NCI-H2081 treated with DMSO at 0.1 percent for 48 hours (cell line): ENCODE measurements at regions not wholly inside any gene's neighbourhood (a gene's known extent, or its start where the extent isn't known, plus 50 kb on each side); places are given as distances from the start of the nearest gene placed in this dataset.

Experiments
- DNase-seq: peaks from one replicate; lab custom pipeline; 2025; lab: John Stamatoyannopoulos, UW

DNA sequence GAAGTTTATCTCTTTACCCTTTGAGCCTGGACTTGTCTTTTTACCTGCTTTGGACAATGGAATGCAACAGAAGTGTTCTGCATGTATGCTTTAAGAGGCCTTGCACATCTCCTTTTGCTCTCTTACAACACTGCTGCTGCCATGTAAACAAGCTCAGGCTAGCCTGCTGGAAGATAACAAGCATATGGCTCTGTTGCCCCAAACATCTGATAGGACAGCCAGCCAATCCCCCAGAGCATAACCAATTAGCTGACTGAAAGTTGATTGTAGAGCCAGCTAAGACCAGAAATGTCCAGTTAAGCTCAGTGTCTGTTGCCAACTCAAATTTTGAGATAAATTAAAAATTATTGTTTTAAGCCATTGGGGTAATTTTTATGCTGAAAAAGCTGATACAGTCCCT, 510.6 kb upstream of the CNKSR2 start:
- DNase-seq, result no peak

- DNase-seq, result no peak
Measured at GRCh38 chrX:20861113-20861512, 513.1 kb upstream of the CNKSR2 start.

DNA sequence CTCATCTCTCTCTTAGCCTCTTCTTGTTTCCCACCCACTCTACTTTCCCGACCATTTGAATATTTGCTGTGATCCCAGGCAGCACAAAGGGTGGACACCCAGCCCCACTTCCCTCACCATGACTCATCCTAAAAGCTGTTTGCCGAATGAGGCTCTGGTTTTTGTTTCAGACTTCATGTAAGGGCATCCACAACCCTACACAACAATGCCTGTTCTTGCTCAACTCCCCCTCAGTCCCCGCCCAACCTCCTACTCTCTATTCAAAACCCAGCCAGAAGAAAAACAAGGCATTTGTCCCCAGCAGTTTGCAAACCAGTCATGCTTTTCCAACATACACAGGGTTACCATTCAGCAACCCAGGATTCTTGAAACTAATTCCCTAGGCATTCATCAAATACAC, 516.5 kb upstream of the CNKSR2 start:
- DNase-seq, result no peak

GRCh38 chrX:20838477-20838876, 535.7 kb upstream of the CNKSR2 start:
- DNase-seq, result no peak

DNA sequence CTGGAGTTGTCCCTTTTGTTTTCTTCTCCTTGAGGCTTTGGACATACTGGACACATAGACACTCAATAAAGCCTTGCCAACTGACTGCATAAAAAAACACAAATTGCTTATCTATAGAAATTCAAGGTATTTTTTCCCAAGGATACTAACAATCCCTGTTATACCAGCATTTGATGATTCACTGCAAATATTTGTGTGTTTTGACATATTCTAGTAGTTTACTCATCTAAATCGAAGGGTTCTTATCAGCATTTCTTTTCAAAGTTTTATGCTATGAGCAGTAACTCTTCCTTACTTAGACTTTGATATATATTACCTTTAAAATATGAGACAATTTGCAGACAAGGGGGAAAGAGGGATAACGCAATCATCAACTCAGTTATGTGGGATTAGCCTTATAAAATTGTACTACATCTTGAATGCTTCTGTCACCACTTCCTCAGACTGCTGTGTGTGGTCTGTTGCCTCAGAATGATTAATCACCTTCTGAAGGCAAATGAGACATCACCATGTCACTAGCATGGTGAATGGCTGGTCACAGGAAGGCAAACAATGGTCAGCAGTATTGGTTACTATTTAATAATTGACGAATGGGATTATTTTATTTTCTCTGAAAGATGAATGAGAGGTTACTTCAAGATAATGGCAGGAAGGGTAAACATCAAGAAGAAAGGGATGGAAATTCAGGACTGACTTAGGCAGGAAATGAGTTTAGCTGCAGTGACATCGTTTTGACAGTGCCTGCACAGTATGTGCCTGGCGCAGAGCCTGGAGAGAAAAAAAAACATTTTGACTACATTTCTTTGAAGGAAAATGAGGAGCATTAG, 544.3 kb upstream of the CNKSR2 start:
- no peak for DNase-seq

DNA sequence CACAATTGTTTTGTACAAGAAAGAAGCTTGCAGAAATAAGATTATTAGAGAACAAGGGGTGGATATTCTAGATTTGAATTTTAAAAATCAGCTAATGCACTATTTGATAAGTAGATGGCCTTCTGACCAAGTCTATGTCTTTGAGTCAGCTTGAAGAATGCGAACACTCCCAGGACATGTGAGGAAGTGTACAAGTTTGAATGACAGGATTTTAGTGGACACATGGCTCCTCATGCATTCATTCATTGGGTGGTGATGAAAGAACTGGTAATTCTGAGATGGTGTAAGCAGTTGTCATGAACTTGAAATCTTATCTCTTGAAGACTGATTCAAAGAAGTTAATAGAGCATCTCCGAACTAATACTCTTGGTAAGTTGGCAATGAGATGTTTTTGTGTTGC, 548.2 kb upstream of the CNKSR2 start:
- no peak for DNase-seq

DNA sequence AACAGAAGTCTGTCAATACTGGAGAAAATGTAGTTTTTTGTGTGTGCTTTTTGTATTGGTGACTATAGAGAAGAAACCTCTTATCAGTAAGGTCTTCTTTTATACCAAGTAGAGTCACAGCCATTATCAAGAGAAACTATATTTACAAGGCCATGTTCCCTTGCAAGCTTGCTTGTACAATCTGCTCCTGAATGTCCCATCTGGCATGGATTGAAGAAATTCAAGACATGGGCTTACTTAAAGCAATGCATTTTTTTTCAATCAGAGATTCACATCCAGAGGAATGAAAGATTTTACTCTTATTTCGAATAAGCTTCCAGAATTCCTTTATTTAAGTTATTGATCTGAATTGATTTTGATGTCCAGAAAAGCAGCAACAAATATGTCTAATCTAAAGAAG, 537.3 kb upstream of the RPS6KA3 start:
- no peak for DNase-seq

DNA sequence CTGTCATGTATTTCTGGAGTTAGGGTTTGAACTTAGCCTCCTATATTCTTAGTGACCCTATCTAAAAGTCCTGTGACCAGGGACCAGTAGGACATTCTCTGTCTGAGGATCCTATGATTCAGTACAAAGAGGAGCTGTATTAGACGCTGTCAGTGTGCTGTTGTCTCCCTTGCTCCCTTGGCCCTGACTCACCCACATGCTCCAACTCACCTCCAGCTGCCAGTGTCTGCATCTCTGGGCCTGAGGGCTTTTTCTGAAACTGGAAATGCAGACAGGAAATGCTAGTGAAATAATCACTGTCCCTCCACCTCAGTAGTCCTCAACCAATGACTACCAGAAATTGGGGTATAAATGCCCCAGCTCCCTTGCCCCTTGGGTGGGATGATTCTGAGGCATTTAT, 535.3 kb upstream of the RPS6KA3 start:
- no peak for DNase-seq

GRCh38 chrX:20796450-20796849, 529.7 kb upstream of the RPS6KA3 start:
- no peak for DNase-seq

- no peak for DNase-seq
Measured at GRCh38 chrX:20789103-20789502, 522.4 kb upstream of the RPS6KA3 start.

GRCh38 chrX:20767346-20767745, 500.6 kb upstream of the RPS6KA3 start:
- no peak for DNase-seq

- no peak for DNase-seq
Measured at GRCh38 chrX:20756585-20756984, 489.9 kb upstream of the RPS6KA3 start.

GRCh38 chrX:20753076-20753475, 486.4 kb upstream of the RPS6KA3 start:
- DNase-seq, result no peak

DNA sequence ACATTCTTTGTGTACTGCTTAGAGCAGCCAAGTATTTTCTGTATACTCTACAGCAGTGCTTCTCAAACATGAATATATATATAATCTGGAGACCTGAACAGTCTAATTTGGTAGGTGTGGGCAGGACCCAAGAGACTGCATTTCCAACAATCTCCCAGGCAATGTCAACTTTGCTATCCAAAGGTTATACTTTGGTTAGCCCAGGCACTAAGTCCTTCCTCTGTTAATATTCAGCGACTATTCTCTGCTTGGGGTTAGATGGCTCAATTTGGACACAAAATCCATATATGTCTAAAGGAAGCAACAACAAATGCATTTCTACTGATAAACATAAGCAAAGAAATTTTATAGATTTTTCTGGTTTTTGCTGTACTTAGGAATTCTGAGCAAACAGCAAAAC, 480.0 kb upstream of the RPS6KA3 start:
- no peak for DNase-seq

DNA sequence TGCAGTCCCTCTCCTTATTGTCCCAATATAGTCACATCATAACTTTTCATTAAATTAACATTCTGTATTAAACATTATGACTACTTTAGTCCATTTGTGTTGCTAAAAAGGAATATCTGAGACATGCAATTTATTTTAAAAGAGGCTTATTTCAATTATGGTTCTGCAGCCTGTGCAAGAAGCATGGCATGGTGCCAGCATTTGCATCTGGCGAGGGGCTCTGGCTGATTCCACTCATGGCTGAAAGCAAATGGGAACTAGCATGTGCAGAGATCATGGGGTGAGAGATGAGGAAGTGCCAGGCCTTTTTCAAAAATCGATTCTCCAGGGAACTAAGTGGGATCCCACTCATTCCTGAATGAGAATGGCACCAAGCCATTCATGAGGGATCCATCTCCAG, 476.3 kb upstream of the RPS6KA3 start:
- no peak for DNase-seq

DNA sequence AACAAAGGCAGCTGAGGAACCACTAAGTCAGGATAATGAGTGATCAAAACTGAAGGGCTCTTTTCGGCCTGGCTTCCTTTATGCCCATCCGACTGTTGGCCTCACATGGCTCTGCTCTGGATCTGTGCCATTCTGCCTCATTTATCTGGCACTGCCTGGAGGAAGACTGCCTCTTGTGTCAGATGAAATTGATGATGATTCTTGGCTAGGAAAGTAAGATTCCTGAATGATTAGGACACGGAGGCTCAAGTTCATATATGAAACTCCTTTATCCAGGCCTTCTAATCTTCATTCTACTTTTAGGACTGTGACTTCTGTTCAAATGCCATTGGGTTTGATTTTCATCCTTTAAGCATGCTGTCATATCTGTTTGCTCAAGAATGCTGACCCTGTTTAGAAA, 475.4 kb upstream of the RPS6KA3 start:
- DNase-seq, result no peak

GRCh38 chrX:20740443-20740842, 473.7 kb upstream of the RPS6KA3 start:
- no peak for DNase-seq

DNA sequence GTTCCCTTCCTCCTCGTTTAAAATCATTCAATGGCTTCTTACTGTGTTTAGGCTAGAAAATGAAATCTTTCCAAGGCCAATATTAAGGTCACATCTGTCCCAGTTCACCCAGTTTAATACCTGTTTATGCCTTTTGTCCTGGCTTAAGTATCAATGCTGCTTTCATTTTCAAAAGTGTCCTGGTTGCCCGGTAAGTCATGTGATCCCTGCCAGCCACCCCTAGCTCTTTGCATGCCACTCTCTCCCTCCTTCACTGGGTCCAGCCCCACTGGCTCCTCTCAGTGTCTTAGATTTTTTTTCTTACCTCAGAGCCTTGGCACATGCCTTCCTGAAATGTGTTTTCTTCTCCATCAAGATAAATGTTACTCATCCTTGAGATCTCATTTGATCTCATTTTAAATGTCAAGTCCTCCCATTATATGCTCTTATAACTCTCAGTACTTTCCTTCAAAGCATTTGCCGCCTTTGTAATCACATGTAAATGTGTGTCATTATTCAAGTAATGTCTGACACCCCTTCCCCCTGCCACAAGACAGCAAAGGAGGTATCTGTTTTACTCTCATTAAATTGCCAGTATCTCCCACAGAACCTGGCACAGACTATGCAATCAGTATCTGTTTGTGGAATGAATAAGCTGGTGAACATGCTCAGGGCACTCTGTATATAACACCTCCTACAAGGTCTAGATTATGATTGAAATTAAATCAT, 472.5 kb upstream of the RPS6KA3 start:
- DNase-seq, result no peak

GRCh38 chrX:20729416-20729815, 462.7 kb upstream of the RPS6KA3 start:
- DNase-seq, result no peak

- no peak for DNase-seq
Measured at GRCh38 chrX:20727447-20727846, 460.7 kb upstream of the RPS6KA3 start.

DNA sequence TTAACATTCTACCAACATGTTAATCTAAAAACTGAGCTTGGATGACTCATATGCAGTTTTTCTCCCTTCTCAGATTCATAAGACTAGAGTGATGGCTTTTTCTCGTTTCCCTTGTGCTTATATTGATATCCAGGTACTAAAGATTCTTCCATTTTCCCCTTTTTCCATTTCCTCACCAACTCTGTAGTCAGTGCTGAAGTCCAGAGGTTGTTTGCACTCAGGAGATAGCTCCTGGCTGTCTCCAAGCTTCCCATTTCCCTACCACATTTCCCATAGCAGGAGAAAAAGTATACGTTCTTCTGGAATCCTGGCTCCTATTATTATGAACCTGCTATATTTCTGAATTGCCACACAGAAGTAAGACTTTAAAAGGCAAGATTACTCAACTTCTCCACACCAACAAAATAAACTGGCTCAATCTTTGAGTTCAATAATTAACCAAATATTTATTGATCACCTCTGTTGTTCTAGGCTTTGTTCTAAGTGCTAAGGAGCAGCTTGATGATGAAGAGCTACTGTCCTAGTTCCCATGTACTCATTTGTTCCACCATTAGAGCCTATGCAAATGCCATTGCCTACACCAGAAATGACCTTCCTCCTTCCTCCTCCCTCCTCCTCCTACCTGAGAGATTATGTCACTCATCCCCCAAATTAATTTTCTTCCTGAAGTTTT, 454.4 kb upstream of the RPS6KA3 start:
- DNase-seq, result no peak

- no peak for DNase-seq
Measured at GRCh38 chrX:20718592-20719380, 452.1 kb upstream of the RPS6KA3 start.
